DOHH2 (cell line): ENCODE measurements at regions not wholly inside any gene's neighbourhood (a gene's known extent, or its start where the extent isn't known, plus 50 kb on each side); places are given as distances from the start of the nearest gene placed in this dataset.

Experiments
- H3F3A ChIP-seq: fragments of 200-600 bp; sonication (generic), shearing (Covaris generic); 2 replicates; pipeline ENCODE4 v1.6.0; 2016; ENCODE audit warnings: antibody characterized with exemption, mild to moderate bottlenecking; ENCODE audit not compliant: control insufficient read depth, insufficient read depth
- H3K27ac ChIP-seq: fragments of 200-600 bp; sonication (generic); 2 replicates; pipeline ENCODE4 v1.5.1; 2014; ENCODE audit warnings: low read depth, mild to moderate bottlenecking, low read length, moderate library complexity
- H3K27me3 ChIP-seq: fragments of 200-600 bp; sonication (generic); 2 replicates; pipeline ENCODE4 v1.6.1; 2014; ENCODE audit warnings: mild to moderate bottlenecking, low read length, mixed read lengths; ENCODE audit not compliant: control insufficient read depth
- H3K36me3 ChIP-seq: fragments of 200-600 bp; sonication (generic); 2 replicates; pipeline ENCODE4 v1.6.1; 2014; ENCODE audit warnings: mild to moderate bottlenecking, low read length, moderate library complexity, mixed read lengths; ENCODE audit not compliant: control insufficient read depth
- H3K4me1 ChIP-seq: fragments of 200-600 bp; sonication (generic); 2 replicates; pipeline ENCODE4 v1.6.1; 2014; ENCODE audit warnings: mild to moderate bottlenecking, low read length, mixed read lengths; ENCODE audit not compliant: control insufficient read depth
- H3K4me2 ChIP-seq: fragments of 200-600 bp; sonication (generic); 2 replicates; pipeline ENCODE4 v1.6.0; 2014; ENCODE audit warnings: mild to moderate bottlenecking, low read length, moderate library complexity
- H3K4me3 ChIP-seq: fragments of 200-600 bp; sonication (generic); 2 replicates; pipeline ENCODE4 v1.5.1; 2014; ENCODE audit warnings: mild to moderate bottlenecking, low read length, mixed read lengths
- H3K79me2 ChIP-seq: fragments of 200-600 bp; sonication (generic); 2 replicates; pipeline ENCODE4 v1.6.1; 2014; ENCODE audit warnings: mild to moderate bottlenecking, low read length, mixed read lengths; ENCODE audit not compliant: control insufficient read depth
- H3K9me2 ChIP-seq: fragments of 200-600 bp; sonication (generic); replicated peaks from 2 replicates; pipeline ENCODE4 v1.6.1; 2014; ENCODE audit warnings: mild to moderate bottlenecking, low read length, mixed read lengths; ENCODE audit not compliant: control insufficient read depth
- H3K9me3 ChIP-seq: fragments of 200-600 bp; sonication (generic); 2 replicates; pipeline ENCODE4 v1.6.1; 2014; ENCODE audit warnings: antibody characterized with exemption, low read length, mixed read lengths; ENCODE audit not compliant: control insufficient read depth, insufficient read depth
- H4K20me1 ChIP-seq: fragments of 200-600 bp; sonication (generic); 2 replicates; pipeline ENCODE4 v1.6.0; 2014; ENCODE audit warnings: low read depth, mild to moderate bottlenecking, antibody characterized with exemption, low read length, moderate library complexity; ENCODE audit not compliant: control insufficient read depth, insufficient read depth
- EZH2phosphoT487 ChIP-seq: fragments of 200-600 bp; sonication (generic); IDR thresholded peaks from 2 replicates; pipeline ENCODE4 v1.6.1; 2017; ENCODE audit warnings: borderline replicate concordance, mild to moderate bottlenecking, antibody characterized with exemption, low read length, moderate library complexity, mixed read lengths
- TF ChIP-seq, protein P1 (sequence below): fragments of 200-600 bp; sonication (generic); IDR thresholded peaks from one replicate; pipeline ENCODE4 v1.5.1; 2014; ENCODE audit warnings: antibody characterized with exemption, mild to moderate bottlenecking, low read depth, low read length; ENCODE audit not compliant: poor library complexity, severe bottlenecking

- no peaks in the 10 kb centered on the region for H4K20me1 ChIP-seq
- no peaks in the 10 kb centered on the region for H3K9me2 ChIP-seq
- H3K36me3 ChIP-seq, result no peaks in the 10 kb centered on the region
- no peak overlapping the region for H3K27ac ChIP-seq
- H3K79me2 ChIP-seq, result no peaks in the 10 kb centered on the region
- no peaks in the 10 kb centered on the region for H3K27me3 ChIP-seq
- H3K4me1 ChIP-seq, result no peaks in the 10 kb centered on the region
- no peaks in the 10 kb centered on the region for H3F3A ChIP-seq
- H3K9me3 ChIP-seq, result no peaks in the 10 kb centered on the region
- H3K4me2 ChIP-seq, result no peak overlapping the region
- TF ChIP-seq, protein P1, sequence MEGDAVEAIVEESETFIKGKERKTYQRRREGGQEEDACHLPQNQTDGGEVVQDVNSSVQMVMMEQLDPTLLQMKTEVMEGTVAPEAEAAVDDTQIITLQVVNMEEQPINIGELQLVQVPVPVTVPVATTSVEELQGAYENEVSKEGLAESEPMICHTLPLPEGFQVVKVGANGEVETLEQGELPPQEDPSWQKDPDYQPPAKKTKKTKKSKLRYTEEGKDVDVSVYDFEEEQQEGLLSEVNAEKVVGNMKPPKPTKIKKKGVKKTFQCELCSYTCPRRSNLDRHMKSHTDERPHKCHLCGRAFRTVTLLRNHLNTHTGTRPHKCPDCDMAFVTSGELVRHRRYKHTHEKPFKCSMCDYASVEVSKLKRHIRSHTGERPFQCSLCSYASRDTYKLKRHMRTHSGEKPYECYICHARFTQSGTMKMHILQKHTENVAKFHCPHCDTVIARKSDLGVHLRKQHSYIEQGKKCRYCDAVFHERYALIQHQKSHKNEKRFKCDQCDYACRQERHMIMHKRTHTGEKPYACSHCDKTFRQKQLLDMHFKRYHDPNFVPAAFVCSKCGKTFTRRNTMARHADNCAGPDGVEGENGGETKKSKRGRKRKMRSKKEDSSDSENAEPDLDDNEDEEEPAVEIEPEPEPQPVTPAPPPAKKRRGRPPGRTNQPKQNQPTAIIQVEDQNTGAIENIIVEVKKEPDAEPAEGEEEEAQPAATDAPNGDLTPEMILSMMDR, result no peak
- TF ChIP-seq EZH2phosphoT487, result no peak
- no peak overlapping the region for H3K4me3 ChIP-seq
Measured at GRCh38 chr19:28508666-28509065, 704.3 kb downstream of the UQCRFS1 start.

- Histone ChIP-seq H3K27me3 (no peaks in the 10 kb centered on the region), H3K27ac (no peak overlapping the region), H3K79me2 (no peaks in the 10 kb centered on the region), H3K4me3 (no peak overlapping the region), H4K20me1 (no peaks in the 10 kb centered on the region), H3K4me1 (no peaks in the 10 kb centered on the region), H3K9me2 (no peaks in the 10 kb centered on the region), H3K36me3 (no peaks in the 10 kb centered on the region), H3F3A (no peaks in the 10 kb centered on the region), H3K9me3 (no peaks in the 10 kb centered on the region), H3K4me2 (no peak overlapping the region)
- TF ChIP-seq, protein P1, result no peak
- TF ChIP-seq EZH2phosphoT487, result no peak
Measured at GRCh38 chr19:28505933-28506332, 707.0 kb downstream of the UQCRFS1 start.

GRCh38 chr19:28505134-28505533 lies 707.8 kb downstream of the UQCRFS1 start:
- Histone ChIP-seq H3K27me3 (no peaks in the 10 kb centered on the region), H4K20me1 (no peaks in the 10 kb centered on the region), H3K27ac (no peak overlapping the region), H3K4me2 (no peak overlapping the region), H3K9me3 (no peaks in the 10 kb centered on the region), H3K4me3 (no peak overlapping the region), H3K9me2 (no peaks in the 10 kb centered on the region), H3F3A (no peaks in the 10 kb centered on the region), H3K36me3 (no peaks in the 10 kb centered on the region), H3K79me2 (no peaks in the 10 kb centered on the region), H3K4me1 (no peaks in the 10 kb centered on the region)
- no peak for TF ChIP-seq EZH2phosphoT487
- TF ChIP-seq, protein P1, result no peak

DNA sequence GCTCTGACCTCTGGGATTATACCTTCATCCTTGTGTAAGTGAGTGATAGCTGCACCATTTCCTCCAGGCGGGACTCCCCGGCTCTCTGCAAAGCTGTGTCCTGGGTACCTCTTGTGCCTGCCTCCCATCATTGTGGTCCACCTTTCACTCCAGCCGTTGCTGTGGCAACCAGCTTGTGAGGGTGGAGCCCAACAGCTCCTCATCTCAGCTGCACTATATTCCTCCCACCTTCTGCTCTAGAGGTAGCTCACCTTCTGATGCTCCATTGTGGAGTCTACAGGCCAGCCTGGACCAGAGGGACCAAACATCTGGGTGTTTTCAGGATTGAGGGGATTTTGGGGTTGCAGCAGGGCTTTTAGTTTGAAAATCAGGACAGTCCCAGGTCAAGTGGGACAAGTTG lies 708.2 kb downstream of the UQCRFS1 start:
- no peaks in the 10 kb centered on the region for H3K9me3 ChIP-seq
- H3K36me3 ChIP-seq, result no peaks in the 10 kb centered on the region
- no peaks in the 10 kb centered on the region for H3F3A ChIP-seq
- H3K27me3 ChIP-seq, result no peaks in the 10 kb centered on the region
- no peaks in the 10 kb centered on the region for H4K20me1 ChIP-seq
- no peak for TF ChIP-seq EZH2phosphoT487
- TF ChIP-seq, protein P1, result no peak
- no peaks in the 10 kb centered on the region for H3K79me2 ChIP-seq
- no peaks in the 10 kb centered on the region for H3K4me1 ChIP-seq
- no peaks in the 10 kb centered on the region for H3K9me2 ChIP-seq
- no peak overlapping the region for H3K4me3 ChIP-seq
- no peak overlapping the region for H3K4me2 ChIP-seq
- H3K27ac ChIP-seq, result no peak overlapping the region
